IMR-90 (cell line): ENCODE measurements at regions not wholly inside any gene's neighbourhood (a gene's known extent, or its start where the extent isn't known, plus 50 kb on each side); places are given as distances from the start of the nearest gene placed in this dataset.

Experiments used
- ATAC-seq: fragments of 200-7000 bp; cut with Tn5 transposase; 2 replicates; pipeline ENCODE4 v1.9.1; 2020; ENCODE audit warnings: low read depth, mild to moderate bottlenecking, moderate library complexity
- BruUV-seq: library from RNA; stranded (reverse); fragments of 400-500 nt; replicated peaks from 2 replicates; lab custom pipeline; 2021; lab: Mats Ljungman, UMichigan
- CTCF ChIA-PET: fragments of 300-600 bp; formaldehyde crosslinking; extraction: SDS; loops from one replicate; lab custom pipeline; 2021; ENCODE audit warnings: antibody characterized with exemption; lab: Yijun Ruan, JAX
- POLR2A ChIA-PET: fragments of 300-600 bp; sonication (Branson Sonifier 250); formaldehyde crosslinking; loops from one replicate; lab custom pipeline; 2022; ENCODE audit warnings: antibody characterized with exemption; ENCODE audit not compliant: unreplicated experiment; lab: Charles Lee
- DNase-seq: peaks from one replicate; pipeline ENCODE4 v3.0.0; 2013
- H2AFZ ChIP-seq: replicated peaks from 2 replicates; pipeline ENCODE3; 2013; ENCODE audit warnings: low read length, mild to moderate bottlenecking; ENCODE audit not compliant: poor library complexity
- H2AK5ac ChIP-seq: 2 replicates; pipeline ENCODE4 v1.6.1; 2013; ENCODE audit warnings: low read depth, low read length, inconsistent platforms
- H2AK9ac ChIP-seq: replicated peaks from 2 replicates; pipeline ENCODE3; 2013; ENCODE audit warnings: mild to moderate bottlenecking, low read depth, low read length, moderate library complexity; ENCODE audit not compliant: poor library complexity
- H2BK120ac ChIP-seq: 2 replicates; pipeline ENCODE4 v1.6.1; 2013; ENCODE audit warnings: low read depth, low read length, inconsistent platforms
- H2BK15ac ChIP-seq: 3 replicates; pipeline ENCODE4 v1.6.1; 2013; ENCODE audit warnings: low read depth, low read length, inconsistent platforms
- H2BK20ac ChIP-seq: 2 replicates; pipeline ENCODE4 v1.6.1; 2013; ENCODE audit warnings: low read depth, mild to moderate bottlenecking, inconsistent platforms, low read length, moderate library complexity
- H2BK5ac ChIP-seq: 2 replicates; pipeline ENCODE4 v1.6.1; 2013; ENCODE audit warnings: mild to moderate bottlenecking, low read depth, low read length, inconsistent platforms; ENCODE audit not compliant: poor library complexity, severe bottlenecking
- H3K14ac ChIP-seq: replicated peaks from 2 replicates; pipeline ENCODE4 v1.6.1; 2013; ENCODE audit warnings: low read depth, low read length, inconsistent platforms
- H3K18ac ChIP-seq: 2 replicates; pipeline ENCODE4 v1.6.1; 2013; ENCODE audit warnings: low read depth, low read length, control low read depth
- H3K23ac ChIP-seq: 2 replicates; pipeline ENCODE4 v1.6.1; 2013; ENCODE audit warnings: low read depth, low read length, inconsistent platforms
- H3K27ac ChIP-seq: 2 replicates; pipeline ENCODE4 v1.5.1; 2013; ENCODE audit warnings: mild to moderate bottlenecking, control low read depth, low read length; ENCODE audit not compliant: insufficient read depth
- H3K27me3 ChIP-seq: 2 replicates; pipeline ENCODE4 v1.6.1; 2013; ENCODE audit warnings: low read length; ENCODE audit not compliant: control insufficient read depth, insufficient read depth
- H3K36me3 ChIP-seq: 2 replicates; pipeline ENCODE4 v1.6.1; 2013; ENCODE audit warnings: low read length, mixed read lengths; ENCODE audit not compliant: control insufficient read depth, insufficient read depth
- H3K4ac ChIP-seq: 2 replicates; pipeline ENCODE4 v1.6.1; 2013; ENCODE audit warnings: low read depth, low read length, inconsistent platforms
- H3K4me1 ChIP-seq: 2 replicates; pipeline ENCODE4 v1.6.1; 2013; ENCODE audit warnings: low read length, mixed read lengths; ENCODE audit not compliant: control insufficient read depth, insufficient read depth
- H3K4me2 ChIP-seq: 2 replicates; pipeline ENCODE4 v1.6.1; 2013; ENCODE audit warnings: low read depth, mild to moderate bottlenecking, control low read depth, low read length, moderate library complexity
- H3K4me3 ChIP-seq: 2 replicates; pipeline ENCODE4 v1.5.1; 2013; ENCODE audit warnings: low read depth, mild to moderate bottlenecking, control low read depth, low read length, moderate library complexity; ENCODE audit not compliant: insufficient read depth
- H3K56ac ChIP-seq: 2 replicates; pipeline ENCODE4 v1.6.1; 2013; ENCODE audit warnings: low read length, inconsistent platforms; ENCODE audit not compliant: insufficient read depth; ENCODE audit errors: extremely low read depth
- H3K79me1 ChIP-seq, 2 experiments: 2 replicates each; pipeline ENCODE4 v1.6.1; 2013; ENCODE audit warnings: low read length in 2 of 2, inconsistent platforms in 1 of 2, low read depth in 1 of 2
- H3K9ac ChIP-seq: 2 replicates; pipeline ENCODE4 v1.6.1; 2013; ENCODE audit warnings: low read depth, low read length, control low read depth
- H3K9me1 ChIP-seq: 2 replicates; pipeline ENCODE4 v1.6.1; 2013; ENCODE audit warnings: low read length, inconsistent platforms; ENCODE audit not compliant: insufficient read depth
- H3K9me3 ChIP-seq: 2 replicates; pipeline ENCODE4 v1.6.1; 2013; ENCODE audit warnings: low read length; ENCODE audit not compliant: control insufficient read depth, insufficient read depth
- H4K20me1 ChIP-seq: 2 replicates; pipeline ENCODE4 v1.6.1; 2013; ENCODE audit warnings: low read length, inconsistent platforms; ENCODE audit not compliant: insufficient read depth
- H4K5ac ChIP-seq: 2 replicates; pipeline ENCODE4 v1.6.1; 2013; ENCODE audit warnings: mild to moderate bottlenecking, low read depth, low read length, control low read depth
- H4K8ac ChIP-seq, 2 experiments: 2 replicates each; pipeline ENCODE4 v1.6.1; 2013; ENCODE audit warnings: low read depth in 2 of 2, low read length in 2 of 2, control low read depth in 1 of 2, inconsistent platforms in 1 of 2
- H4K91ac ChIP-seq: 2 replicates; pipeline ENCODE4 v1.6.1; 2013; ENCODE audit warnings: low read depth, low read length, inconsistent platforms; ENCODE audit not compliant: insufficient read depth
- BHLHE40 ChIP-seq: fragments of 150-350 bp; IDR thresholded peaks from 2 replicates; pipeline ENCODE4 v1.6.1; 2016; ENCODE audit warnings: mild to moderate bottlenecking, low read depth, low read length
- FOS ChIP-seq: fragments of 150-350 bp; IDR thresholded peaks from 2 replicates; pipeline ENCODE4 v1.6.1; 2016; ENCODE audit warnings: low read depth, low read length
- MXI1 ChIP-seq: IDR thresholded peaks from 2 replicates; pipeline ENCODE4 v1.6.1; 2012; ENCODE audit warnings: low read depth, mild to moderate bottlenecking, low read length, moderate library complexity, borderline replicate concordance
- POLR2A ChIP-seq: IDR thresholded peaks from 2 replicates; pipeline ENCODE4 v1.6.1; 2012; ENCODE audit warnings: mild to moderate bottlenecking, low read depth, low read length
- RAD21 ChIP-seq: IDR thresholded peaks from 2 replicates; pipeline ENCODE4 v1.6.1; 2012; ENCODE audit warnings: low read length, improper control_type of control experiment
- RCOR1 ChIP-seq: IDR thresholded peaks from 2 replicates; pipeline ENCODE4 v1.6.1; 2012; ENCODE audit warnings: mild to moderate bottlenecking, low read length, improper control_type of control experiment; ENCODE audit not compliant: insufficient replicate concordance
- RFX5 ChIP-seq: IDR thresholded peaks from 2 replicates; pipeline ENCODE4 v1.8.0; 2012; ENCODE audit warnings: low read depth, mild to moderate bottlenecking, low read length, moderate library complexity
- SMC3 ChIP-seq: fragments of 150-350 bp; IDR thresholded peaks from 2 replicates; pipeline ENCODE4 v1.6.1; 2016; ENCODE audit warnings: low read depth, mild to moderate bottlenecking, antibody characterized with exemption, low read length, moderate library complexity
- WGBS, 2 experiments: methylation state at CpG; one replicate each; pipeline versions ENCODE4 v1.1.5 to v1.1.7; 2013; ENCODE audit warnings: missing lambda C conversion rate in 2 of 2; ENCODE audit not compliant: insufficient read length in 1 of 2; ENCODE audit errors: extremely low coverage in 2 of 2; 5-methylcytosine and 5-hydroxymethylcytosine counted together
- dilution Hi-C: fragments of 300-500 bp; cut with HindIII; formaldehyde crosslinking; loops from one replicate; pipeline ENCODE4 v1.14.3; 2018; ENCODE audit warnings: low sequenced_read_pairs; ENCODE audit not compliant: unreplicated experiment
- in situ Hi-C: fragments of 300-500 bp; cut with MboI; formaldehyde crosslinking; loops from 3 replicates; pipeline ENCODE4 v1.14.3; 2019; ENCODE audit warnings: low sequenced_read_pairs, inconsistent platforms, mixed read lengths
- intact Hi-C: fragments of 100-400 bp; cut with micrococcal nuclease; formaldehyde crosslinking; loops from 2 replicates; pipeline ENCODE4 v1.10.0; 2022
- TF ChIP-seq, protein P1 (sequence below): conservative IDR thresholded peaks from 2 replicates; pipeline ENCODE4 v1.5.1; 2012; ENCODE audit warnings: mild to moderate bottlenecking, low read depth, low read length, improper control_type of control experiment
- TF ChIP-seq, protein P2 (sequence below): fragments of 150-350 bp; IDR thresholded peaks from 2 replicates; pipeline ENCODE4 v1.6.1; 2017; ENCODE audit warnings: mild to moderate bottlenecking, antibody characterized with exemption, low read length, low read depth
- TF ChIP-seq, protein P3 (sequence below): fragments of 150-350 bp; IDR thresholded peaks from 2 replicates; pipeline ENCODE4 v1.6.1; 2016; ENCODE audit warnings: low read depth, mild to moderate bottlenecking, low read length, moderate library complexity, borderline replicate concordance

- no peak overlapping the region for H3K18ac ChIP-seq
- H3K4me1 ChIP-seq: peaks cover 2% of the 10 kb centered on the region; the same call in 1 of the 2 replicates
- no peak overlapping the region for H3K56ac ChIP-seq
- H3K27ac ChIP-seq: no peak overlapping the region
- peak overlapping the region; percentile 11; the same call in 1 of the 2 replicates for H2BK20ac ChIP-seq
- H4K5ac ChIP-seq: no peak overlapping the region
- in situ Hi-C loops: loop anchor here (5.0 kb wide), 2 partner anchors 143 to 152 kb away; no protein-coding TSS in a partner anchor
- no peak overlapping the region for H3K23ac ChIP-seq
- TF ChIP-seq, protein P1, sequence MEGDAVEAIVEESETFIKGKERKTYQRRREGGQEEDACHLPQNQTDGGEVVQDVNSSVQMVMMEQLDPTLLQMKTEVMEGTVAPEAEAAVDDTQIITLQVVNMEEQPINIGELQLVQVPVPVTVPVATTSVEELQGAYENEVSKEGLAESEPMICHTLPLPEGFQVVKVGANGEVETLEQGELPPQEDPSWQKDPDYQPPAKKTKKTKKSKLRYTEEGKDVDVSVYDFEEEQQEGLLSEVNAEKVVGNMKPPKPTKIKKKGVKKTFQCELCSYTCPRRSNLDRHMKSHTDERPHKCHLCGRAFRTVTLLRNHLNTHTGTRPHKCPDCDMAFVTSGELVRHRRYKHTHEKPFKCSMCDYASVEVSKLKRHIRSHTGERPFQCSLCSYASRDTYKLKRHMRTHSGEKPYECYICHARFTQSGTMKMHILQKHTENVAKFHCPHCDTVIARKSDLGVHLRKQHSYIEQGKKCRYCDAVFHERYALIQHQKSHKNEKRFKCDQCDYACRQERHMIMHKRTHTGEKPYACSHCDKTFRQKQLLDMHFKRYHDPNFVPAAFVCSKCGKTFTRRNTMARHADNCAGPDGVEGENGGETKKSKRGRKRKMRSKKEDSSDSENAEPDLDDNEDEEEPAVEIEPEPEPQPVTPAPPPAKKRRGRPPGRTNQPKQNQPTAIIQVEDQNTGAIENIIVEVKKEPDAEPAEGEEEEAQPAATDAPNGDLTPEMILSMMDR: no peak
- TF ChIP-seq FOS (no peak), MXI1 (no peak), BHLHE40 (no peak), POLR2A (no peak), RAD21 (no peak), SMC3 (no peak), RCOR1 (no peak), RFX5 (no peak)
- TF ChIP-seq, protein P2, sequence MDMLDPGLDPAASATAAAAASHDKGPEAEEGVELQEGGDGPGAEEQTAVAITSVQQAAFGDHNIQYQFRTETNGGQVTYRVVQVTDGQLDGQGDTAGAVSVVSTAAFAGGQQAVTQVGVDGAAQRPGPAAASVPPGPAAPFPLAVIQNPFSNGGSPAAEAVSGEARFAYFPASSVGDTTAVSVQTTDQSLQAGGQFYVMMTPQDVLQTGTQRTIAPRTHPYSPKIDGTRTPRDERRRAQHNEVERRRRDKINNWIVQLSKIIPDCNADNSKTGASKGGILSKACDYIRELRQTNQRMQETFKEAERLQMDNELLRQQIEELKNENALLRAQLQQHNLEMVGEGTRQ: no peak
- TF ChIP-seq, protein P3, sequence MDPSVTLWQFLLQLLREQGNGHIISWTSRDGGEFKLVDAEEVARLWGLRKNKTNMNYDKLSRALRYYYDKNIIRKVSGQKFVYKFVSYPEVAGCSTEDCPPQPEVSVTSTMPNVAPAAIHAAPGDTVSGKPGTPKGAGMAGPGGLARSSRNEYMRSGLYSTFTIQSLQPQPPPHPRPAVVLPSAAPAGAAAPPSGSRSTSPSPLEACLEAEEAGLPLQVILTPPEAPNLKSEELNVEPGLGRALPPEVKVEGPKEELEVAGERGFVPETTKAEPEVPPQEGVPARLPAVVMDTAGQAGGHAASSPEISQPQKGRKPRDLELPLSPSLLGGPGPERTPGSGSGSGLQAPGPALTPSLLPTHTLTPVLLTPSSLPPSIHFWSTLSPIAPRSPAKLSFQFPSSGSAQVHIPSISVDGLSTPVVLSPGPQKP: no peak
- no peak for DNase-seq
- H3K9me1 ChIP-seq: no peaks in the 10 kb centered on the region
- H3K4ac ChIP-seq: no peak overlapping the region
- no peak overlapping the region for H3K9ac ChIP-seq
- ChIA-PET CTCF (interaction anchor here (0.6 kb wide), 1 partner anchor 25 kb away, joined by 3 read pairs; no protein-coding TSS in a partner anchor), POLR2A (no interaction called here)
- no peak overlapping the region for H2BK5ac ChIP-seq
- no peak overlapping the region for H3K14ac ChIP-seq
- no peaks in the 10 kb centered on the region for H3K36me3 ChIP-seq
- intact Hi-C loops: loop anchor here (5.0 kb wide), 1 partner anchor 207 kb away; no protein-coding TSS in a partner anchor
- no peak overlapping the region for H2BK120ac ChIP-seq
- no peaks in the 10 kb centered on the region for H4K20me1 ChIP-seq
- H3K27me3 ChIP-seq: no peaks in the 10 kb centered on the region
- no TSS peak for BruUV-seq
- no peaks in the 10 kb centered on the region for H3K79me1 ChIP-seq
- no peak overlapping the region for H3K4me2 ChIP-seq
- dilution Hi-C loops: no loop called here
- H3K9me3 ChIP-seq: no peaks in the 10 kb centered on the region
- no peak overlapping the region for H4K8ac ChIP-seq
- no peak overlapping the region for H3K4me3 ChIP-seq
- H2AFZ ChIP-seq: no peak overlapping the region
- peak overlapping the region; percentile 31; the same call in 1 of the 2 replicates for H4K91ac ChIP-seq
- no CpG with 5 or more reads among the region's 11 CpGs for WGBS, 2 experiments
- H2BK15ac ChIP-seq: peak overlapping the region; percentile 11; the same call in 1 of the 3 replicates
- no peak overlapping the region for H2AK9ac ChIP-seq
- peak overlapping the region; percentile 72; the same call in 1 of the 2 replicates for H2AK5ac ChIP-seq
- ATAC-seq: no peak
Measured at GRCh38 chr4:74529284-74530041, 84.5 kb downstream of the AREG start.
